Neuron (in vitro differentiated cells): ENCODE measurements at regions not wholly inside any gene's neighbourhood (a gene's known extent, or its start where the extent isn't known, plus 50 kb on each side); places are given as distances from the start of the nearest gene placed in this dataset.

Experiments used
- H2AFZ ChIP-seq: one replicate; pipeline ENCODE4 v1.6.1; 2013; ENCODE audit warnings: low read depth, mild to moderate bottlenecking, inconsistent platforms, low read length, moderate library complexity
- H3K27me3 ChIP-seq: one replicate; pipeline ENCODE4 v1.6.1; 2013; ENCODE audit warnings: low read length; ENCODE audit not compliant: insufficient read depth
- H3K36me3 ChIP-seq: one replicate; pipeline ENCODE4 v1.6.1; 2013; ENCODE audit warnings: low read length; ENCODE audit not compliant: insufficient read depth
- H3K4me1 ChIP-seq: one replicate; pipeline ENCODE4 v1.6.1; 2013; ENCODE audit warnings: low read length; ENCODE audit not compliant: insufficient read depth
- H3K4me3 ChIP-seq: 2 replicates; pipeline ENCODE4 v1.5.1; 2013; ENCODE audit warnings: mild to moderate bottlenecking, low read length, moderate library complexity
- H3K9me3 ChIP-seq: one replicate; pipeline ENCODE4 v1.6.1; 2013; ENCODE audit warnings: low read length

GRCh38 chr21:35481005-35481404, 431.9 kb upstream of the RUNX1 start:
- no peaks in the 10 kb centered on the region for H3K36me3 ChIP-seq
- no peak overlapping the region for H2AFZ ChIP-seq
- H3K4me3 ChIP-seq: no peak overlapping the region
- H3K27me3 ChIP-seq: no peaks in the 10 kb centered on the region
- no peaks in the 10 kb centered on the region for H3K9me3 ChIP-seq
- H3K4me1 ChIP-seq: no peaks in the 10 kb centered on the region

GRCh38 chr21:35479529-35479928, 430.4 kb upstream of the RUNX1 start:
- no peak overlapping the region for H2AFZ ChIP-seq
- no peak overlapping the region for H3K4me3 ChIP-seq
- no peaks in the 10 kb centered on the region for H3K9me3 ChIP-seq
- no peaks in the 10 kb centered on the region for H3K27me3 ChIP-seq
- H3K36me3 ChIP-seq: no peaks in the 10 kb centered on the region
- no peaks in the 10 kb centered on the region for H3K4me1 ChIP-seq

GRCh38 chr21:35479065-35479448, 430.0 kb upstream of the RUNX1 start:
- Histone ChIP-seq H3K4me3 (no peak overlapping the region), H3K4me1 (no peaks in the 10 kb centered on the region), H3K9me3 (no peaks in the 10 kb centered on the region), H3K27me3 (no peaks in the 10 kb centered on the region), H3K36me3 (no peaks in the 10 kb centered on the region), H2AFZ (no peak overlapping the region)

GRCh38 chr21:35478161-35479064, 429.3 kb upstream of the RUNX1 start:
- Histone ChIP-seq H2AFZ (no peak overlapping the region), H3K9me3 (no peaks in the 10 kb centered on the region), H3K36me3 (no peaks in the 10 kb centered on the region), H3K4me1 (no peaks in the 10 kb centered on the region), H3K4me3 (no peak overlapping the region), H3K27me3 (no peaks in the 10 kb centered on the region)

- Histone ChIP-seq H2AFZ (no peak overlapping the region), H3K4me3 (no peak overlapping the region), H3K9me3 (no peaks in the 10 kb centered on the region), H3K36me3 (no peaks in the 10 kb centered on the region), H3K27me3 (no peaks in the 10 kb centered on the region), H3K4me1 (no peaks in the 10 kb centered on the region)
Measured at GRCh38 chr21:35477622-35478021, 428.5 kb upstream of the RUNX1 start.

GRCh38 chr21:35476621-35477395, 427.7 kb upstream of the RUNX1 start:
- no peaks in the 10 kb centered on the region for H3K9me3 ChIP-seq
- no peaks in the 10 kb centered on the region for H3K36me3 ChIP-seq
- H3K4me3 ChIP-seq: no peak overlapping the region
- no peak overlapping the region for H2AFZ ChIP-seq
- H3K27me3 ChIP-seq: no peaks in the 10 kb centered on the region
- no peaks in the 10 kb centered on the region for H3K4me1 ChIP-seq

- Histone ChIP-seq H3K9me3 (no peaks in the 10 kb centered on the region), H3K4me3 (no peak overlapping the region), H3K4me1 (no peaks in the 10 kb centered on the region), H2AFZ (no peak overlapping the region), H3K27me3 (no peaks in the 10 kb centered on the region), H3K36me3 (no peaks in the 10 kb centered on the region)
Measured at GRCh38 chr21:35475762-35476161, 426.7 kb upstream of the RUNX1 start.

GRCh38 chr21:35475009-35475408, 425.9 kb upstream of the RUNX1 start:
- no peaks in the 10 kb centered on the region for H3K4me1 ChIP-seq
- H3K36me3 ChIP-seq: no peaks in the 10 kb centered on the region
- no peaks in the 10 kb centered on the region for H3K27me3 ChIP-seq
- no peak overlapping the region for H3K4me3 ChIP-seq
- no peaks in the 10 kb centered on the region for H3K9me3 ChIP-seq
- no peak overlapping the region for H2AFZ ChIP-seq

- Histone ChIP-seq H2AFZ (no peak overlapping the region), H3K27me3 (no peaks in the 10 kb centered on the region), H3K36me3 (no peaks in the 10 kb centered on the region), H3K4me3 (no peak overlapping the region), H3K4me1 (no peaks in the 10 kb centered on the region), H3K9me3 (no peaks in the 10 kb centered on the region)
Measured at GRCh38 chr21:35473496-35473895, 424.4 kb upstream of the RUNX1 start.

GRCh38 chr21:35470522-35470921, 421.4 kb upstream of the RUNX1 start:
- Histone ChIP-seq H3K36me3 (no peaks in the 10 kb centered on the region), H3K9me3 (no peaks in the 10 kb centered on the region), H3K4me1 (no peaks in the 10 kb centered on the region), H3K4me3 (no peak overlapping the region), H2AFZ (no peak overlapping the region), H3K27me3 (no peaks in the 10 kb centered on the region)

- no peak overlapping the region for H3K4me3 ChIP-seq
- H2AFZ ChIP-seq: no peak overlapping the region
- H3K4me1 ChIP-seq: no peaks in the 10 kb centered on the region
- no peaks in the 10 kb centered on the region for H3K36me3 ChIP-seq
- no peaks in the 10 kb centered on the region for H3K9me3 ChIP-seq
- H3K27me3 ChIP-seq: no peaks in the 10 kb centered on the region
Measured at GRCh38 chr21:35469498-35469897, 420.4 kb upstream of the RUNX1 start.

- H3K4me1 ChIP-seq: no peaks in the 10 kb centered on the region
- H3K4me3 ChIP-seq: no peak overlapping the region
- no peak overlapping the region for H2AFZ ChIP-seq
- no peaks in the 10 kb centered on the region for H3K27me3 ChIP-seq
- H3K36me3 ChIP-seq: no peaks in the 10 kb centered on the region
- no peaks in the 10 kb centered on the region for H3K9me3 ChIP-seq
Measured at GRCh38 chr21:35468991-35469390, 419.9 kb upstream of the RUNX1 start.

- H3K27me3 ChIP-seq: no peaks in the 10 kb centered on the region
- H3K4me3 ChIP-seq: no peak overlapping the region
- no peak overlapping the region for H2AFZ ChIP-seq
- no peaks in the 10 kb centered on the region for H3K36me3 ChIP-seq
- no peaks in the 10 kb centered on the region for H3K4me1 ChIP-seq
- no peaks in the 10 kb centered on the region for H3K9me3 ChIP-seq
Measured at GRCh38 chr21:35467566-35467965, 418.5 kb upstream of the RUNX1 start.
